ENCODE measurements at regions not wholly inside any gene's neighbourhood (a gene's known extent, or its start where the extent isn't known, plus 50 kb on each side); places are given as distances from the start of the nearest gene placed in this dataset.
"Not testable (repeated sequence)": the region's sequence is repeated elsewhere in the genome, so short reads cannot be mapped to it uniquely, and the experiment has no call there.

- no peak for DNase-seq
Observed at GRCh38 chr7:82623812-82624211, 180.2 kb upstream of the CACNA2D1 start.

- DNase-seq: no peak
Observed at GRCh38 chr7:82617156-82617555, 173.6 kb upstream of the CACNA2D1 start.

GRCh38 chr7:82616059-82616728, 172.6 kb upstream of the CACNA2D1 start:
- DNase-seq: no peak

GRCh38 chr7:82615527-82615926, 171.9 kb upstream of the CACNA2D1 start:
- DNase-seq: peak; percentile 5

- DNase-seq: no peak
Observed at GRCh38 chr7:82609746-82610145, 166.2 kb upstream of the CACNA2D1 start.

- DNase-seq: no peak
Observed at GRCh38 chr7:82605247-82605864, 161.8 kb upstream of the CACNA2D1 start.

- DNase-seq: no peak
Observed at GRCh38 chr7:82602066-82602465, 158.5 kb upstream of the CACNA2D1 start.

- DNase-seq: no peak
Observed at GRCh38 chr7:82600531-82600930, 157.0 kb upstream of the CACNA2D1 start.

- DNase-seq: no peak
Observed at GRCh38 chr7:82599895-82600294, 156.3 kb upstream of the CACNA2D1 start.

GRCh38 chr7:82598958-82599357, 155.4 kb upstream of the CACNA2D1 start:
- no peak for DNase-seq

GRCh38 chr7:82595795-82596194, 152.2 kb upstream of the CACNA2D1 start:
- DNase-seq: not testable (repeated sequence)

- DNase-seq: no peak
Observed at GRCh38 chr7:82595176-82595575, 151.6 kb upstream of the CACNA2D1 start.

- no peak for DNase-seq
Observed at GRCh38 chr7:82594665-82595064, 151.1 kb upstream of the CACNA2D1 start.

- no peak for DNase-seq
Observed at GRCh38 chr7:82593780-82594179, 150.2 kb upstream of the CACNA2D1 start.

- DNase-seq: no peak
Observed at GRCh38 chr7:82592416-82592815, 148.8 kb upstream of the CACNA2D1 start.

GRCh38 chr7:82579047-82579446, 135.5 kb upstream of the CACNA2D1 start:
- DNase-seq: no peak

GRCh38 chr7:82578430-82578829, 134.9 kb upstream of the CACNA2D1 start:
- DNase-seq: no peak

GRCh38 chr7:82572195-82572880, 128.8 kb upstream of the CACNA2D1 start:
- peak; percentile 37 for DNase-seq

GRCh38 chr7:82571047-82571446, 127.5 kb upstream of the CACNA2D1 start:
- DNase-seq: not testable (repeated sequence)

GRCh38 chr7:82567841-82568240, 124.3 kb upstream of the CACNA2D1 start:
- no peak for DNase-seq

- no peak for DNase-seq
Observed at GRCh38 chr7:82567356-82567755, 123.8 kb upstream of the CACNA2D1 start.

GRCh38 chr7:82566752-82567151, 123.2 kb upstream of the CACNA2D1 start:
- no peak for DNase-seq

GRCh38 chr7:82562716-82563404, 119.3 kb upstream of the CACNA2D1 start:
- no peak for DNase-seq
